Cardiac muscle cell (in vitro differentiated cells and primary cell): ENCODE measurements at regions not wholly inside any gene's neighbourhood (a gene's known extent, or its start where the extent isn't known, plus 50 kb on each side); places are given as distances from the start of the nearest gene placed in this dataset.

ENCODE experiments used
- DNase-seq, 2 donors: peaks; one replicate each; pipeline versions ENCODE4 v3.0.0 to v3.0.0-alpha.2; 2010 to 2017; ENCODE audit warnings: low read depth in 1 of 2, low spot score in 1 of 2
- H3K27ac ChIP-seq: fragments of 200-600 bp; sonication (generic); 2 replicates; pipeline ENCODE4 v1.5.1; 2016
- H3K27me3 ChIP-seq: fragments of 200-600 bp; sonication (generic); 2 replicates; pipeline ENCODE4 v1.6.0; 2016; ENCODE audit warnings: control low read depth
- H3K36me3 ChIP-seq: fragments of 200-600 bp; sonication (generic); 2 replicates; pipeline ENCODE4 v1.5.1; 2016; ENCODE audit warnings: control low read depth
- H3K4me1 ChIP-seq: fragments of 200-600 bp; sonication (generic); 2 replicates; pipeline ENCODE4 v1.8.1; 2017; ENCODE audit warnings: low read depth, mild to moderate bottlenecking, mixed run types
- H3K4me3 ChIP-seq: fragments of 200-600 bp; sonication (generic); 2 replicates; pipeline ENCODE4 v1.5.1; 2016; ENCODE audit warnings: mild to moderate bottlenecking
- H3K9me3 ChIP-seq: fragments of 200-600 bp; sonication (generic); 2 replicates; pipeline ENCODE4 v1.5.1; 2017; ENCODE audit warnings: low read depth, mild to moderate bottlenecking, control low read depth
- TF ChIP-seq, protein P1 (sequence below): IDR thresholded peaks from 2 replicates; pipeline ENCODE4 v1.5.1; 2012; ENCODE audit warnings: low read depth, mild to moderate bottlenecking, low read length

DNA sequence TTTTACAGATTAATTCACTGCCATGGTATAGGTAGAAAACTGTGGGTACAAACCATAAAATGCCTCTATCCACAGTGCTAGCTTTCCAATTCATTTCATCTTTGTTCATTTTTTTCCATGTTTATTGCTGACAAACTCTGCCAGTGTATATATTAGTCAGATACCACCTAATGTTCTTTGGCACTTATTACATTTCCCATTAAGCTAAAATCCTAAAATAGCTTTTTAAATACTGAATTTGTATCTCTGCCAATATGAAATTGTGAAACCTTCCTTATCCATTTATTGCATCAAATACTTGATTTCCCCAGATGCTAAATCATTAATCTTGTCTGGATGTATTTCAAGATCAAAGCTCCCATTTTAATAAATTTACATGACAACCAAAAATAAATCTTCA is 150.1 kb upstream of the FSCB start:
- Histone ChIP-seq H3K36me3 (no peaks in the 10 kb centered on the region), H3K9me3 (no peaks in the 10 kb centered on the region), H3K4me1 (no peaks in the 10 kb centered on the region), H3K27me3 (no peaks in the 10 kb centered on the region), H3K27ac (no peak overlapping the region), H3K4me3 (no peak overlapping the region)
- TF ChIP-seq, protein P1, sequence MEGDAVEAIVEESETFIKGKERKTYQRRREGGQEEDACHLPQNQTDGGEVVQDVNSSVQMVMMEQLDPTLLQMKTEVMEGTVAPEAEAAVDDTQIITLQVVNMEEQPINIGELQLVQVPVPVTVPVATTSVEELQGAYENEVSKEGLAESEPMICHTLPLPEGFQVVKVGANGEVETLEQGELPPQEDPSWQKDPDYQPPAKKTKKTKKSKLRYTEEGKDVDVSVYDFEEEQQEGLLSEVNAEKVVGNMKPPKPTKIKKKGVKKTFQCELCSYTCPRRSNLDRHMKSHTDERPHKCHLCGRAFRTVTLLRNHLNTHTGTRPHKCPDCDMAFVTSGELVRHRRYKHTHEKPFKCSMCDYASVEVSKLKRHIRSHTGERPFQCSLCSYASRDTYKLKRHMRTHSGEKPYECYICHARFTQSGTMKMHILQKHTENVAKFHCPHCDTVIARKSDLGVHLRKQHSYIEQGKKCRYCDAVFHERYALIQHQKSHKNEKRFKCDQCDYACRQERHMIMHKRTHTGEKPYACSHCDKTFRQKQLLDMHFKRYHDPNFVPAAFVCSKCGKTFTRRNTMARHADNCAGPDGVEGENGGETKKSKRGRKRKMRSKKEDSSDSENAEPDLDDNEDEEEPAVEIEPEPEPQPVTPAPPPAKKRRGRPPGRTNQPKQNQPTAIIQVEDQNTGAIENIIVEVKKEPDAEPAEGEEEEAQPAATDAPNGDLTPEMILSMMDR, result no peak
- no peak for DNase-seq

DNA sequence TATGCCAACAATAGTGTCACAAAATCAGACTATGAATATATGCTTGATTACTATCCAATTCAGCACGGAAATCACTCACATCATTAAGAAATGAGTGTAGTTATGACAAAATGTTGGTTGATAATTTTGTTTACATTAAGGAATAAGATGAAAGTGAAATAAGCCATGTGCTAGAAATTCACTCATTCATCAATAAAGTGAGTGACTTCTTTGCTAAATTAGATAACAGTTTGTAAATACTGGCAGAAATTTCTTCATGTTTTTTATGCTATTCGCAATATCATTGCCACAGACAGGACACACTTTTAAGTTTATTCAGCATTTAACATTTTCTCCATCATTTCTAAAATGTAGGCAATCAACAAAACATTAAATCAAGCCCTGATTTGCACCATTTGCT is 147.5 kb upstream of the FSCB start:
- H3K4me3 ChIP-seq, result no peak overlapping the region
- no peak for DNase-seq
- TF ChIP-seq, protein P1, result no peak

DNA sequence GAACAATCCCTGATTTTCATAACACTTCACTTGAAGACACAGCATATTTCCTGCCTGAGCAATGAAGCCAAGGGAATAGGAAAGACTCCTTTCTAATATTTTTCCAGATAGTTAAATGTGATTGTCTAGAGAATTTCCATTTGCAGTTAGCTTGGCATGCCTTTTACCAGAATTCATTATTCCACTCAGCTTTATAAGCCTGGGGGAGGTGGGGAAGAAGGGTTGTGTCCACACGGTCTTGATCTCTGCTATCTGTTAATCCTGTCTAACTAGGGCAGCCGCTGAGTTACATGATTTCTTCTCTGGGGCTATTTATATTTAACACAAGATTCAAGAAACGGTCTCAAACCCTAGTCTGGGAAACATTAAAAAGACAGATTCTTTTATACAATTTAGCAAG is 146.6 kb upstream of the FSCB start:
- H3K36me3 ChIP-seq, result no peaks in the 10 kb centered on the region
- TF ChIP-seq, protein P1, result no peak
- no peak overlapping the region for H3K27ac ChIP-seq
- DNase-seq, result no peak
- H3K9me3 ChIP-seq, result no peaks in the 10 kb centered on the region
- no peak overlapping the region for H3K4me3 ChIP-seq
- no peaks in the 10 kb centered on the region for H3K4me1 ChIP-seq
- H3K27me3 ChIP-seq, result no peaks in the 10 kb centered on the region

More for the DNA sequence above, 147.5 kb upstream of the FSCB start:
- Histone ChIP-seq H3K27me3 (no peaks in the 10 kb centered on the region), H3K9me3 (no peaks in the 10 kb centered on the region), H3K36me3 (no peaks in the 10 kb centered on the region), H3K4me1 (no peaks in the 10 kb centered on the region), H3K27ac (no peak overlapping the region)

DNA sequence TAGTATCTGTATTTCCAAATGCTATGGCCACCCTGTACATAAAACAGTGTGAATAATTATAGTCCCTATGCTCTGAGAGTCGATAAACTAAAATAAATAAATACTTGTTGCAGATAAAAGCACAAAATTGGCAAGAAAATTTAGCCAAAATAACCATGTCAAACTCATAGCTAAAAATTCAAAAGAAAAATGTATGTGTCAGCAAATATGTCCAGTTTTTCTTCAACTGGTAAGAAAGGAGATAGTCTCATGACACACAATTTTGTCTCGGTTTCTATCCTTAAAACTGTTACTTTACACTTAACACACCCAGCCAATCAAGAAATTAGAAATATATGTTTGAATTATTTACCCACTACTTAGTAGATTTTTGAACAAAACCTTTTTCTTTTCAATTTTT is 145.6 kb upstream of the FSCB start:
- TF ChIP-seq, protein P1, result no peak
- Histone ChIP-seq H3K27me3 (no peaks in the 10 kb centered on the region), H3K4me1 (no peaks in the 10 kb centered on the region), H3K4me3 (no peak overlapping the region), H3K9me3 (no peaks in the 10 kb centered on the region), H3K36me3 (no peaks in the 10 kb centered on the region), H3K27ac (no peak overlapping the region)
- DNase-seq, result no peak

DNA sequence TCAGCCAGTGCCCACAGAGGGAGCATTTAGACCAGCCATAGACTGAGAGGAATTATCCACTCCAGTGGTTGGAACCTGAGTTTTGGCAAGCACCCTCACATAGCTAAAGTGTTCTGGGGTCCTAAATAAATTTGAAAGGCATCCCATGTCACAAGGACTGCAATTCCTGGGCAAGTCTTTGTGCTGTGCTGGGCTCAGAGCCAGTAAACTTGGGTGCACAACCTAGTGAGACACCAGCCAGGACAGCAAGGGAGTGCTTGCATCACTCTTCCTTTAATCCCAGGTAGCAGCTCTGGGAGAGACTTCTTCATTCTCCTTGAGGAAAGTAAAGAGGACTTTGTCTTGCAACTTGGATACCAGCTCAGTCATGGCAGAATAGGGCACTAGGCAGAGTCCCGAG is 142.0 kb upstream of the FSCB start:
- H3K4me3 ChIP-seq, result no peak overlapping the region
- H3K36me3 ChIP-seq, result no peaks in the 10 kb centered on the region
- no peaks in the 10 kb centered on the region for H3K4me1 ChIP-seq
- H3K9me3 ChIP-seq, result no peaks in the 10 kb centered on the region
- H3K27me3 ChIP-seq, result no peaks in the 10 kb centered on the region
- H3K27ac ChIP-seq, result no peak overlapping the region
- no peak for DNase-seq
- TF ChIP-seq, protein P1, result no peak

DNA sequence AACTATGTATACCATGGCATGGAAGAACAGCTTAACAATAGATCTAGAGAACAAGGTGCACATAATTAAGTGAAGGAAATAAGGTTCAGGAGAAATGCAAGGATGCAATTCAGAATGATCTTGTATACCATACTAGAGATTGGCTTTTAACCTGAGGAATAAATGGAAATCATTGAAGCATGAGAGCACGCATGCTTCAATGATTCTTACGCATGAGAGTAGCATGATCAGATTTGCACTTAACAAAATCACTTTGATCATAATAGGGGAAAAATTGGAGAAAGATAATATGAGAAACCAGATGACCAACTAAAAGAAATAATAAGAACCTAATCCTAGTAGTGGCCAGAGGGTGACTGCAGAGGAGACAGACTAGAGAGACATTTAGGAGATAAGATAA is 133.3 kb upstream of the FSCB start:
- TF ChIP-seq, protein P1, result no peak
- no peaks in the 10 kb centered on the region for H3K27me3 ChIP-seq
- no peak overlapping the region for H3K4me3 ChIP-seq
- no peaks in the 10 kb centered on the region for H3K9me3 ChIP-seq
- H3K36me3 ChIP-seq, result no peaks in the 10 kb centered on the region
- no peak for DNase-seq
- H3K27ac ChIP-seq, result no peak overlapping the region
- H3K4me1 ChIP-seq, result peaks cover 7% of the 10 kb centered on the region
